Nephron progenitor cell (in vitro differentiated cells): ENCODE measurements at regions not wholly inside any gene's neighbourhood (a gene's known extent, or its start where the extent isn't known, plus 50 kb on each side); places are given as distances from the start of the nearest gene placed in this dataset.
"Not testable (repeated sequence)": the region's sequence is repeated elsewhere in the genome, so short reads cannot be mapped to it uniquely, and the experiment has no call there.

Source experiments
- DNase-seq: peaks from one replicate; pipeline ENCODE4 v3.0.0; 2021
- H3K27ac Mint-ChIP-seq: 2 replicates; pipeline ENCODE4 v1.8.0; 2021; ENCODE audit warnings: mild to moderate bottlenecking, moderate library complexity, mixed read lengths
- H3K27me3 Mint-ChIP-seq: 2 replicates; pipeline ENCODE4 v1.8.0; 2021; ENCODE audit warnings: mild to moderate bottlenecking, low read depth, mixed read lengths; ENCODE audit not compliant: poor library complexity
- H3K36me3 Mint-ChIP-seq: 2 replicates; pipeline ENCODE4 v1.8.0; 2021; ENCODE audit warnings: low read depth, mixed read lengths
- H3K4me1 Mint-ChIP-seq: 2 replicates; pipeline ENCODE4 v1.8.0; 2021; ENCODE audit warnings: mixed read lengths
- H3K4me3 Mint-ChIP-seq: 2 replicates; pipeline ENCODE4 v1.8.0; 2021; ENCODE audit warnings: mild to moderate bottlenecking, moderate library complexity, mixed read lengths
- H3K9me3 Mint-ChIP-seq: 2 replicates; pipeline ENCODE4 v1.8.0; 2021; ENCODE audit warnings: mild to moderate bottlenecking, moderate library complexity, mixed read lengths
- TF ChIP-seq, protein P1 (sequence below): fragments of 200-600 bp; sonication (generic); IDR thresholded peaks from 2 replicates; pipeline ENCODE4 v1.5.0; 2021; ENCODE audit warnings: antibody characterized with exemption

DNA sequence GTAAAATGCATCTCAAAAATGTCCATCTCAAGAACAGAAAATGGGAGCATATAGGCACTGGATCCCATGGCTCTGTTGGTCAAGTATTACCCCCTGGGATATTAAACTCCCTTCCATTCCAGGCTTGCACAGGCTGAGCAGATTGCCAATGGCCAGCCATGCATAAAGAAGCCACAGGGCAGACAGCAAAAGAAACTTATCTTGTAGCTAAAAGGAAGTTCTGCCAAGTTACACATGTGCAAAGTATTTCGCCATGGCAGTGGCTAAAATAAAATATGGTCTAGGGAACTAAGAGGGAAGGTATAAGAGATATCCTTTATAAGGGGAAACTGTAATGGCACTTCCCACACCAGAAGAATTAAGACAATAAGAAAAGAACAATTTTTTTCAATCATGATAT, 415.6 kb upstream of the BTBD3 start:
- Mint-ChIP-seq H3K27ac (no peak overlapping the region), H3K36me3 (no peaks in the 10 kb centered on the region)

DNA sequence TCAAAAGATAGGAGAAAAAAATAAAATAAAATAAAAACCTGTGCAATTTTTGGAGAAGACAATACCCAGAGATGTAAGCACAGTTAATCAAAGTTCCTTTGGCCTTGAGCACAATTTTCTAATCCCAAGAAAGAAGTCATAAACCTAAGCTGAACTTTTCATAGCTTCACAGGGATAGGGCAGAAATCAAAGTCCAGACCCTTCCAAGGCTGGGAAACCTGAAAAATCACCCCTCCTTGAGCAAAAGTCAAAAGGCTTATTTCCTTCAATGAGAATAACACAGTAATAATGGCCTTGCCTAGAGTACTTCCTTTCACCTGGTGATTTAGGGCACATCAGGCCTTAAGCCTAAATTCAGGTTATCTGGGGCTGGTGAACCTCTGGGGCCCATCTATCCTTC, 415.0 kb upstream of the BTBD3 start:
- Mint-ChIP-seq H3K4me1 (no peaks in the 10 kb centered on the region), H3K36me3 (no peaks in the 10 kb centered on the region), H3K27me3 (no peaks in the 10 kb centered on the region), H3K9me3 (peaks cover 12% of the 10 kb centered on the region), H3K4me3 (no peak overlapping the region), H3K27ac (no peak overlapping the region)
- DNase-seq, result no peak
- TF ChIP-seq, protein P1, sequence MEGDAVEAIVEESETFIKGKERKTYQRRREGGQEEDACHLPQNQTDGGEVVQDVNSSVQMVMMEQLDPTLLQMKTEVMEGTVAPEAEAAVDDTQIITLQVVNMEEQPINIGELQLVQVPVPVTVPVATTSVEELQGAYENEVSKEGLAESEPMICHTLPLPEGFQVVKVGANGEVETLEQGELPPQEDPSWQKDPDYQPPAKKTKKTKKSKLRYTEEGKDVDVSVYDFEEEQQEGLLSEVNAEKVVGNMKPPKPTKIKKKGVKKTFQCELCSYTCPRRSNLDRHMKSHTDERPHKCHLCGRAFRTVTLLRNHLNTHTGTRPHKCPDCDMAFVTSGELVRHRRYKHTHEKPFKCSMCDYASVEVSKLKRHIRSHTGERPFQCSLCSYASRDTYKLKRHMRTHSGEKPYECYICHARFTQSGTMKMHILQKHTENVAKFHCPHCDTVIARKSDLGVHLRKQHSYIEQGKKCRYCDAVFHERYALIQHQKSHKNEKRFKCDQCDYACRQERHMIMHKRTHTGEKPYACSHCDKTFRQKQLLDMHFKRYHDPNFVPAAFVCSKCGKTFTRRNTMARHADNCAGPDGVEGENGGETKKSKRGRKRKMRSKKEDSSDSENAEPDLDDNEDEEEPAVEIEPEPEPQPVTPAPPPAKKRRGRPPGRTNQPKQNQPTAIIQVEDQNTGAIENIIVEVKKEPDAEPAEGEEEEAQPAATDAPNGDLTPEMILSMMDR, result no peak

More for the DNA sequence above, 415.6 kb upstream of the BTBD3 start:
- TF ChIP-seq, protein P1, result no peak
- no peaks in the 10 kb centered on the region for H3K27me3 Mint-ChIP-seq
- H3K9me3 Mint-ChIP-seq, result peaks cover 12% of the 10 kb centered on the region
- no peak for DNase-seq
- no peaks in the 10 kb centered on the region for H3K4me1 Mint-ChIP-seq
- H3K4me3 Mint-ChIP-seq, result no peak overlapping the region

DNA sequence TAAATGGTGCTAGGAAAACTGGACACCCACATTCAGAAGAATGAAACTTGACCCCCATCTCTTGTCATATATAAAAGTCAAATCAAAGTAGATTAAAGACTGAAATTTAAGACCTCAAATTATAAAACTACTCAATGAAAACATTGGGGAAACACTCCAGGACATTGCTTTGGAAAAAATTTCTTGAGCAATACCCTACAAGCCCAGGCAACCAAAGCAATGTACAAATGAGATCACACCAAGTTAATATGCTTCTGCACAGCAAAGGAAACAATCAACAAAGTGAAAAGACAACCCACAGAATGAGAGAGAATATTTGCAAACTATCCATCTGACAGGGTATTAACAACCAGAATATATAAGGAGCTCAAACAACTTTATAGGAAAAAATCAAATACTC, 407.9 kb upstream of the BTBD3 start:
- no peak for DNase-seq
- peaks cover 57% of the 10 kb centered on the region for H3K9me3 Mint-ChIP-seq
- TF ChIP-seq, protein P1, result no peak
- no peaks in the 10 kb centered on the region for H3K27me3 Mint-ChIP-seq
- peaks cover 5% of the 10 kb centered on the region for H3K36me3 Mint-ChIP-seq
- no peaks in the 10 kb centered on the region for H3K4me1 Mint-ChIP-seq
- no peak overlapping the region for H3K4me3 Mint-ChIP-seq
- no peak overlapping the region for H3K27ac Mint-ChIP-seq

DNA sequence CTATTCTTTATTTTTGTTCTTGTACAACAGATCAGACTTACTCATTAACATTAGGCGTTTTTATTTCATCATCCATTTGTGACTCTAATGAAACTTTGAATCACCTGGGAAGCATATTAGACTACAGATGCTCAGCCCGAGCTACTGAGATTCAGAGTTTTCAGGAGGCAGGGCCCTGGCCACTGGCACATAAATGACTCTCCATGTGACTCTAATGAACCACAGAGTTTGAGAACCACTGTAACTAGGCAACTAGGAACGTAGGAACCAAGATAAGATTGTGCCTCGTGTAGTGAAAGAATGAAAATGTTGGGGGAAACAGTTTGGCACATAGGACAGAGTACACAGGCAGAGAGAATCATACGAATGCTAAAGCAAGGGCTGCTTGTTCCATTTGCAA, 405.9 kb upstream of the BTBD3 start:
- peaks cover 49% of the 10 kb centered on the region for H3K9me3 Mint-ChIP-seq
- no peaks in the 10 kb centered on the region for H3K4me1 Mint-ChIP-seq
- no peak overlapping the region for H3K4me3 Mint-ChIP-seq
- TF ChIP-seq, protein P1, result no peak
- DNase-seq, result no peak
- H3K27me3 Mint-ChIP-seq, result no peaks in the 10 kb centered on the region
- no peak overlapping the region for H3K27ac Mint-ChIP-seq
- peaks cover 5% of the 10 kb centered on the region for H3K36me3 Mint-ChIP-seq

DNA sequence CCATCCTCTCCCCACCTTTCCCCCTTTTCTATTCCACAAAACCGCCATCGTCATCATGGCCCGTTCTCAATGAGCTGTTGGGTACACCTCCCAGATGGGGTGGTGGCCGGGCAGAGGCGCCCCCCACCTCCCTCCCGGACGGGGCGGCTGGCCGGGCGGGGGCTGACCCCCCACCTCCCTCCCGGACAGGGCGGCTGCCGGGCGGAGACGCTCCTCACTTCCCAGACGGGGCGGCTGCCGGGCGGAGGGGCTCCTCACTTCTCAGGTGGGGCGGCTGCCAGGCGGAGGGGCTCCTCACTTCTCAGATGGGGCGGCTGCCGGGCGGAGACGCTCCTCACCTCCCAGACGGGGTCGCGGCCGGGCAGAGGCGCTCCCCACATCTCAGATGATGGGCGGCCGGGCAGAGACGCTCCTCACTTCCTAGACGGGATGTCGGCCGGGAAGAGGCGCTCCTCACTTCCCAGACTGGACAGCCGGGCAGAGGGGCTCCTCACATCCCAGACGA, 404.4 kb upstream of the BTBD3 start:
- H3K4me1 Mint-ChIP-seq, H3K27me3 Mint-ChIP-seq, H3K4me3 Mint-ChIP-seq, H3K27ac Mint-ChIP-seq, DNase-seq, H3K36me3 Mint-ChIP-seq: not testable (repeated sequence)
- peaks cover 45% of the 10 kb centered on the region for H3K9me3 Mint-ChIP-seq

DNA sequence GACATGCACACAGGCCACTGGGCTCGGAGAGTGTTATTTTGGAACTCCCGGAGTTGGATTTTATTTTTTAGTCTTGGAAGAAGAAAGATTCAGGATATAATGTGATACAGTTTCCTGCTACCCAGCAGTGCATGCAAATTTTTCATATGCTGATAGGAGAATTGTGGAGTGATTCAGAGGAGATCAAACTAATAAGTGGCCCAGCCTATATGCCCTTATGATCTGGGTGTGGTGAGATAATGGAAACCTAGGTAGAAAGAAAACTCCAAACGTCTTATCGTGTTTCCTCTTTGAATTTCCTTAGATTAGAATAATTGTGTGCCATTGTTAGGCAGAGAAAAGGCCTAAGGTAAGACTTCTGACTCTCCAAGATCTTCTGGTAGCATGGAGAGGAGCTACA, 401.2 kb upstream of the BTBD3 start:
- Mint-ChIP-seq H3K9me3 (peaks cover 21% of the 10 kb centered on the region), H3K36me3 (peaks cover 5% of the 10 kb centered on the region), H3K4me1 (no peaks in the 10 kb centered on the region), H3K4me3 (no peak overlapping the region), H3K27ac (no peak overlapping the region), H3K27me3 (no peaks in the 10 kb centered on the region)
- TF ChIP-seq, protein P1, result no peak
- no peak for DNase-seq
